C1 segment of cervical spinal cord (tissue), 14 donors: ENCODE measurements at regions not wholly inside any gene's neighbourhood (a gene's known extent, or its start where the extent isn't known, plus 50 kb on each side); places are given as distances from the start of the nearest gene placed in this dataset.
"Not testable (repeated sequence)": the region's sequence is repeated elsewhere in the genome, so short reads cannot be mapped to it uniquely, and the experiment has no call there.

ENCODE experiments used
- DNase-seq, 14 donors: peaks; one replicate each; lab custom pipeline; 2025; lab: John Stamatoyannopoulos, UW

DNA sequence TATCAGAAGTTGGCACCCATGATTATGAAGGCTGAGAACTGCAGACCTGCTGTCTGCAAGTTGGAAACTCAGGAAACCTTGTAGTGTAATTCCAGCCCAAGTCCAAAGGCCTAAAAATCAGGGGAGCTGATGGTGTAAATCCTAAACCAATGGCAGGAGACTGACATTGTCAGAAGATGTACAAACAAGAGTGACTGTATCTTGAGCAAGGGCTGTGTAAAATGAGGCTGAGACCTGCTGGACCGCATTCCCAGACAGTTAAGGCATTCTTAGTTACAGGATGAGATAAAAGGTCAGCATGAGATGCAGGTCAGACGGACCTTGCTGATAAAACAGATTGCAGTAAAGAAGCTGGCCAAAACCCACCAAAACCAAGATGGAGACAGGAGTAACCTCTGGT, 147.7 kb downstream of the COG6 start:
- no peak for DNase-seq

DNA sequence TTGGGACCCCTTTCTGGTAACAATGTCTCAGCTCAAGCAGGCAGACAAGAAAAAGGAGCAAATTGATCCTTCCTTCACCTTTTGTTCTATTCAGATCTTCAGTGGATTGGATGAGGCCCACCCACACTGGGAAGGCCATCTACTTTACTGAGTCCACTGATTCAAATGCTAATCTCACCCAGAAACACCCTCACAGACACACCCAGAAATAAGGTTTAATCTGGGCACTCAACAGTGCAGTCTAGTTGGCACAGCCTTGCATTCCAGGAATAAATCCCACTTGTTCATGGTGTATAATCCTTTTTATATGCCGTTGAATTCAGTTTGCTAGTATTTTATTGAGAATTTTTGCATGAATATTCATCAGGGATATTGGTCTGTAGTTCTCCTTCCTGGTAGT, 148.4 kb downstream of the COG6 start:
- no peak for DNase-seq

DNA sequence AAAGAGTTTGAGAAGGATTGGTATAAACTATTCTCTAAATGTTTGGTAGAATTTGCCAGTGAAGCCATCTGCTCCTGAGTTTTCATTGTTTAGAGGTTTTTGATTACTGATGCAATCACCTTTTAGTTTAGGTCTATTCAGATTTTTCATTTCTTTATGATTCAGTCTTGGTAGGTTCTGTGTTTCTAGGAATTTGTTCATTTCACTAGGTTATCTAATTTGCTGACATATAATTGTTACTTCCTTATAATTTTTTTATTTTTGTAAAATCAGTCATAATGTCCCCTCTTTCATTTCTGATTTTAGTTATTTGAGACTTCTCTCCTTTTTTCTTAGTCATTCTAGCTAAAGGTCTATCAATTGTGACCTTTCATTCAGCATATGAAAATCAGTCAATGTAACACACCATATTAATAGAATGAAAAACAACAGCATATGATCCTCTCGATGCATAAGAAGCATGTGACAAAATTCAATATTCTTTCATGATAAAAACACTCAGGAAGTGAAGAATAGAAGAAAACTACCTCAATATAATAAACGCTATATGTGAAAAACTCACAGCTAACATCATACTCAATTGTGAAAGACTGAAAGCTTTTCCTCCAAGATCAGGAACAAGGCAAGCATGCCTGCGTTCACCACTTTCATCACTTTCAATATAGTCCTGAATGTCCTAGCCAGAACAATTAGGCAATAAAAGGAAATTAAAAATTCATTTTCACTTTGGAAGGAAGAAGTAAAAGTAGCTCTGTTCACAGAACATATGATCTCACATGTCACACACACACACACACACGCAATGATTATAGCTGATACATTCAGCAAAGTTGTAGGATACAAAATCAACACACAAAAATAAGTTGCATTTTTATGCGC, 149.1 kb downstream of the COG6 start:
- no peak for DNase-seq

DNA sequence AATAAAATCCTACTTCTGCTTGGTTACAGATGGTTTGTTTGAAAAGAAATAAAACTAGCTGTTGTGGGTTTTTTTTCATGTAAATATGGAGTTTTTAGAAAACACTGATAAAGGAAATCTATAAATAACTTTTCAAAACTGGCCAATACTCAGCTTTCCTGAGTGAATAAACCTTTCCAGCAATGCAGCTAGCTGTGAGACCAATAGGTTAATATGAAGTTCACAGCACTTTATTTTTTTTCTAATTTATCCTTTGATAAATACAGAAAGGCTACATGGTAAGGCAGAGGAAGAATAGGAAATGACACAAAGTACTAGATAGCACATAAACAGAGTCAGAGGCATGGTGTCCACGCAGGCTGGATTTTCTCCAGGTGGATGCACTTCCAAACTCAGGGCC, 154.0 kb downstream of the COG6 start:
- DNase-seq: no peak

DNA sequence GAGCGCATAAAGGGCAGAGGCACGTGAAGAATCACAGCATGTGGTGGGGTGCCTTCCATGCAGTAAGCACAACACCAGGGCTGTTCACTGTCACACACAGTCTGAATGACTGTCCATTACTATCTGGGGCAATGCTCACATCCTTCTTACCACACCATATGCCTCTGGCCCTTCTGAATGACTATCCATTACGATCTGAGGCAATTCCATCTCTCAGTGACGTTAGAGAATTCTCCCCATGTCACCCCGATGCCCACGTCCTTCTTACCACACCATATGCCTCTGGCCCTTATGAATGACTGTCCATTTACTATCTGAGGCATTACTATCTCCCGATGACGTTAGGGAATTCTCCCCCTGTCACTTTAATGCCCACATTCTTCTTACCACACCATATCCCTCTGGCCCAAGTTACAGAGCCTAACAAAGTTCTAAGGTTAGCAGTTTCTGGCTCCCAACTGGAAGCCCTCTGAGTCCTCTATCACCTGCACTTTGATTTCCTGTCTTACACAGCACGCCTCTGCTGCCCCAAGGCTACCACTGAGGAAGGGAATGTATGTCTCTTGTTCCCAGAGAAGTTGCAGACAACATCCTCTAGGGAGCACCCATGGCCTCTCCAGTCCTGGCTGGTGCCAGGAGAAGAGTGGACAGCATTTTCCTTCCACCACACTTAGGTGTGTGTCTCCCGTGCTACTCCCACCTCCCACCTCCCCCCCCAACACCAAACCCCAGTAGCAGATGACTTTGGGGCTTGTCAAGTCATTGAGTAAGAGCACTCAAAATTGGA, 154.8 kb downstream of the COG6 start:
- DNase-seq: no peak

DNA sequence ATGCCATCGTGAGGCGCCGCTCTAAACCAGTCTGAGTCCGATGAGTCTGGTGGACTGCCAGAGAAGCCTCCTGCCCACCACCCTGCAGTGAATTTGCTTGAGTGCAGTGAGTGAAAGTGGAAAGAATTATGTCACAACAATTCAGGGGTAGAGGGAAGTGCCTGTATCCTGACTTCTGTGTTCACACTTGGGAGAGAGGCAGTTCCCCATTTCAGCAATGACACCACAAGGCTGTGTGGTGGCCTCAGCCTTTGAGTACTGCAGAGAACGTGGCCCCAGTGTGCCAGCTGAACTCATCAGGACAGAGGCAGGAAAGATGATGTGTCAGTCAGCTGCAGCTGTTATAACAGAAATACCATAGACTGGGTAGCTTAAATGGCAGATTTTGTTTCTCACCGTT, 155.6 kb downstream of the COG6 start:
- no peak for DNase-seq

DNA sequence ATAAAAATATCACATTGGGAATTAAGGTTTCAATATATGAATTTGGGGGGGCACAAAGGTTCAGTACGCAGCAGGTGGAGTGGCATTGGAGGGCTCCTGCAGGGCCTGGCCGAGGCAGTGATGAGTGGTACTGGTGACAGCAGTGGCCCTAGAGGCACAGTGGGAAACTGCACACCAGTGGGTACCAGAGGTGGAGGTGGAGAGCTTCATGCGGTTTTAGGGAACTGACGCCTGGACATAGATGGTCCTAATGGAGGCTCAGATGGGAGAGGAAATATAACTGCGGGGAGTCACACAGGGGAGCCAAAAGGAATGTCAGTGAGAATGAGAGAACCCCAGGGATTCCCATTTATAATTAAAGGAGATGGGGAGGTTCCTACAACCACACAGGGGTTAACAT, 156.2 kb downstream of the COG6 start:
- no peak for DNase-seq

DNA sequence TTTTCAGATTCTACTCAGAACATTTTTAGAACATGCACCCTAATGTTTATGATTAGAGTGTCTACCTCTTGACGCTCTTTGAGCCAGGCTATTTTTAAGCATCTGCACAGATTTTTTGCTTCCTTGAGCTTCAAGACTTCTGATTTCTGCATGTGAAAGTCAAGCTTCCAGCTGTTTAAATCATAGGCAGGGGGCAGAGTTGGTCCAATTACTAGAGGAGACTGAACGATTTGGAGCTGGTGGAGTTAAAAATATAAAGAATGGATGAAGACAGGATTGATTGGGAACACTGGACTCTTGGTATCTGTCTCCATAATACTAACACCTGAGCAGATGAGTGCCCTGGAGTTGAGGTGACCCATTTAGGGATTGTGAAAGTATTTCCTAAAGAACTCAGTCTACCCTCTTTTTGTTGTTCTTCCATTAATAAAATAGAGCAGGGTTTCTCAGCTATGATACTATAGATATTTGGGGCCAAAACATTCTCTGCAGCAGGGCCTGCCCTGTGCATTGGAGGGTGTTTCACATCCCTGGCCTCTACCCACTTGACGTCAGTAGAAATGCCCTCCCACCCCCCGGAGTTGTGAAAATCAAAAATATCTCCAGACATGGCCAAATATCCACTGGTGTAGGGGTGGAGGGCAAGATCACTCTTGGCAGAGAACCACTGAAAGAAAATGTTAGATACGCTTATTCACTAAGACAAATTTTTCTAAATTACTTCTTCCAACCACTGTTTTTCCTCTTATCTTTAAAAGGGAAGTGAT, 160.1 kb downstream of the COG6 start:
- no peak for DNase-seq

DNA sequence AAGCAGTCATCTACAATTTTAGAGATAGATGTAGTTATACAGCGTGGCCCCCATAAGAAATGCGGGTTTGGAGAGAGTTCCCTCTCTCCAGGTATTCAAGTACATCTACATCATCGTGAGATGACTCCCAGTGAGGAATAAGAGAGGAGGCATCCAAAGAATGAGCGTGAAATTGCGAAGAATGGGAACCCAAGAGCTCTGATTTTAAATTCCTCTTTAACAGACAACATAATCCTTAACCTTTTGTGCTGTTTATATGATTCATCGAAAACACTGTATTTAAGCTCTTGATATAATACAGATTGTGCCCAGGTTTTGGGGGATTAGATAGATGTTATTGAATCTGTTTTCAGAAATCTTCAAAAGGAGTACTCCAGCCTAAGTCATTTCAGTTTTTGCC, 161.5 kb downstream of the COG6 start:
- DNase-seq: no peak

DNA sequence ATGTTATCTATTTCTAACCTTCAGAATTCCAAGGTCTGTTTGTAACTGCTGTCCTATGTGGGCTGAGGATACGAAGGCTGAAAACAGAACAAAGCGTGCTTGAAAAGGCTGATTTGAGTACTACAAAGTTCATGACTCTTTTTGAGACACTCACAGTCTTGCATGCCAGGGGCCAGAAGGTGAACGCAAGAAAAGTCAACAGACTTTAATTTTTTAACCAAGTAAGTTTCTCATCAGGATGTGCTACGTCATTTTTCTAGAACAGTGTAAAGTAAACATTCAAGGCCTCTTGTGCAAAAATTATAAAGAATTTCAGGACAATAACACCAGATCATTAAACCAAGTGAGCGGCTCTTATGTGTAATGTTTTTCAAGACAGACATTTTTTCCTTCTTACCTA, 163.5 kb downstream of the COG6 start:
- DNase-seq: no peak

DNA sequence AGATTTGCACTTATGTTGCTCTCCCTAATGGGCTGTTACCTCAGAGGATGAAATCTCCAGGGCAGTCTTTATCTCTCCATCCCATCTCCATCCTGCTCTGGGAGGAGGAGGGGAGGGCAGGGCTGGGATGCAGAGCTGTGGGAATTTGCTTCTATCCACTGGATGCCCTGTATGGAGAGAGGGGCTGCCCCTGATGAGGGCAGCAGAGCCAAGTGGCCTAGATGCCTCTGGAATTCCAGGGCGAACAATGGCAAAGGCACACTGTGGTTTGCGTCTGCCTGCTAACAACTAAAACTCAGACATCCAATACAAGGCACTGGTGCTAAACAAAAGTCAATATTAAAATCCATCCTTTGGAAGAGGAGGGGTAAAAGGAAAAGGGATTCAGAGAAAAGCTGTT, 165.1 kb downstream of the COG6 start:
- DNase-seq: no peak

DNA sequence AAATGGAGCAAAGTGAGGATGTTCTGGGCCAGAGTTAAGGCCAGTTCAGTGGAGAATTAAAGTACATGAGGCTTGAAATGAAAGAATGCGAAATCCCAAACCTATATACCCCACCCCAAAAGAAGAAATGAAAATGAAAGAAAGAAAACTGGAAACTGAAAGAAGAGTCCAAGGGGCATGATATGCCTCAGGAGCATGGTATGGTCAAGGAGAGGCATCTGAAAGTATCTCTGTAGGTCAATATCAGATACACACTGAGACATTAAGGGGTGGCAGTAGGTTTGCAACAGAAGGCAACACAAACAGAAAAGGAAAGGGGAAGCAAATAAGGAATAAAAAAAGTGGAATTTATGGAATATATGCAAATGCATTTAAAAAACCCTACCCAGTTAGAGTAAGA, 166.5 kb downstream of the COG6 start:
- DNase-seq: no peak

DNA sequence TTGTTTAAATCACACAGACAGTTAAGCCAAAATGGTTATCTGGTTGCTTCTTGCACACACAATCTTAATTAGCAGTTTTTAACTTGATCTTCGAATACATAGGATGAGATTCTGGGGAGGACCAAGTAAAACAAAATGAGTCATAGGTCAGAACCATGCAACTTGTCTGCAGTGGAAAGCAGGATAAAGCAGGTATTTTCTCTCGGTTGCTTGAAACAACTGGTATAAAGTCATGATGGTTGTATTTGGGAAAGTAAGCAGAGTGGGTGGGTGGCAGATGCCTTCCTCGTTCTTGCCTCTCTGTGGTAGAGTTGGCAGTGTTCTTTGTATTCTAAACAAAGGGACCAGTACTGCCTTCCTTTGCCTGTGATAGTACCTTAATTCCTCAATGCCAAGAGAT, 167.0 kb downstream of the COG6 start:
- DNase-seq: no peak

DNA sequence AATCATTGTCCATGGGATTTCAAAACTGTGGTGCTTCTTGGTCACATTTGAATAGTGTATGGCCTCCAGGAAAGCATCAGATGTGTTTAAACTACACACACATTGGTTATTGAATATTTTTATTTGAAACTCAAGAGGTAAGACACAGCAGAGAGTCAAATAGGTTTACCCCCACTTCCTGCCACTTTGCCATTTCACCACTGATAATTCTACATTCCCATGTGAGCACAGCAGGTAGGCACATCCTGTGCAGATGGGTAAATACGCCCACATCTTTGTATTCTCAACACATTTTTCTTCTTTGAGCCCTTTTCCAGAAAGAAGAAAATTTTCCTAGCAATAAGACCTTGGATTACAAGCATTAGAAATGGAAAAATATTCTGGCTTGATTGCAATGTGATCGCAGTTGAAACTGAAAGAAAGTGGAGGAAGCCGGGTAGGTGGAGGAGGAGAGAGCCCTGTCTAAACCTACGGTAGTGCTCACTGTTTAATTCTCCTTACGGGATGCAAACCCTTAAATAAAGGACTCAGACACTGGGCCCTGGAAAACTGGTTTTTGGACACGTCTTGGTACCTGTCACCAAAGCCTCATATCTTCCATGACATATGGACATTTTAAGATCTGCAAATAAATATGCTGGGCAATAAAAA, 167.7 kb downstream of the COG6 start:
- DNase-seq: no peak

DNA sequence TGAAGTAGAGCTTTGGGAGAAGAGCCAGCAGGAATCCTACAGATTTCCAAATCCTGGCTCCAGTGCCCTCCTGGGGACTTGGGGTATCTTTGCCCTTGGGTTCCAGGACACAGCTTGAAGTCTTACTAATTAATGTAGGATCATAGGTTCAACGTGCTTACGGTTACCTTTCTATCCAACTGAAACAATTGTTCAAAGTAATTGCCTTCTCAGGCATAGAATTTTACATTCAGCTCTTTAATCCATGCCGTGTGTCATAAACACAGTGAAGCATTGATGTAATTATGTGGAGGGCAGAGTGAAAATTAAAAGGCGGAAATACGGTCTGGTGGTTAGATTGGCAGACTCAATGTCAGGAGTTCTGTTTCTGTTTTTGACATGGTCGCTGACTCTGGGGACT, 170.4 kb downstream of the COG6 start:
- DNase-seq: no peak

DNA sequence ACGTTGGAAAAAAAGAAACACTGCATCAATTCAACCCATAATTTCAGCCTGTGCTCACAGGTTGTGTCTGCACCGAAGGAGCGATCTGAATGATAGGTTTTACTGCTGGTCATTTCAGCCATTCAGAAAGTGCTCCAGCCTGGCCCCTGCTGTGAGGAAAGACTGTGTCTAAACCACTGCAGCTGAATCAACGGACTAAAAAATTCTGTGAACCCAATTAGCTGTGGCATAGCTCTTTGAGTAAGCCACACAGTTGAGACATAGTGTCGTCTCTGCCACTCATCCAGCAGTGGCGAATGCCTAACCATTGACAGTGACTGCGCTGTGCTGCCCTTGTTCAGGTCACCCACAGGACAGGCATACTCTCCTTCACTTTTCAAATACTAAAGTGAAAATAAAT, 179.8 kb downstream of the COG6 start:
- DNase-seq: no peak

DNA sequence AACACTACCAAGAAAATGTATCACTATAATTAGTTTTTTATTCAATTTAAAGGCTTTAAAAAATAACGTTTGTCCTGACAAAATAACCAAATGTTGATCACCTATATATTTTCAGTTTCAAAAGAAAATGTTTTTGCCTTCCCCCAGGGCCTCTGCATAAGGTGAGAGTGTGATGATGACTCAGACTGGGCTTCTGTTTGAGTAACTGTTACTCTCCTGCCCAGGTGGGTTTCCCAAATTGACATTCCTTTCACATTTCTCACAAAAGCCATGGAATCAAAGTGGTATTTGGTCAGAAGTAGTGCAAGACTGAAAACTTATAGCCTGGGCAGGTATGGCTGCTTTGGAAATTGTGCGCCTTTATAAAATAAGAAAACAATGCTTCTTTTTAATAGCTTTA, 180.6 kb downstream of the COG6 start:
- DNase-seq: no peak

DNA sequence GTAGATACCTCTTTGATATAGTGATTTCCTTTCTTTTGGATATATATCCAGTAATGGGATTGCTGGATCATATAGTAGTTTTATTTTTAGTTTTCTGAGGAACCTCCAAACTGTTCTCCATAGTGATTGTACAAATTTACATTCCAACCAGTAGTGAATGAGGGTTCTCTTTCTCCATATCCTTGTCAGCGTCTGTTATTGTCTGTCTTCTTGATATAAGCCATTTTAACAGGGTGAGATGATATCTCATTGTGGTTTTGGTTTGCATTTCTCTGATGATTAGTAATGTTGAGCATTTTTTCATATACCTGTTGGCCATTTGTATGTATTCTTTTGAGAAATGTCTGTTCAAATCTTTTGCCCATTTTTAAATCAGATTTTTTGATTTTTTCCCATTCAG, 182.4 kb downstream of the COG6 start:
- DNase-seq: not testable (repeated sequence)

DNA sequence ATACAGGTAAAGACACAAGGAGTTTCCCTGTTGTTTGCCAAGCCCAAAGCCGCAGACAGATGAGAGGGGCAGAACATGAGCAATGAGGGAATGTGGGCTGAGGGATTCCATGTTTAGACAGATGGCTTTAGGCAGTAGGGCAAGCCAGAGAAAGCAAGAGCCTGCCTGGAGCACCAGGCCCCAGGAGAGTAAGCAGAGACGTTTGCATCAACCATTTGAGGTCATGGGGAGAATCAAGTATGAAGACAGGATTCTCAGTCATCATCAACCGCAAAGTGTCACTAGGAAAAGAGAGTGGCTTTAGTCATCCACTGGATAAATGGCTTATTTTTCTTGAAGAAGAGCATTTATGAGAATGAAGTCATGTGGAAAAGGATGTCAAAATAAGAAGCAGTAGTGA, 184.7 kb downstream of the COG6 start:
- DNase-seq: no peak

DNA sequence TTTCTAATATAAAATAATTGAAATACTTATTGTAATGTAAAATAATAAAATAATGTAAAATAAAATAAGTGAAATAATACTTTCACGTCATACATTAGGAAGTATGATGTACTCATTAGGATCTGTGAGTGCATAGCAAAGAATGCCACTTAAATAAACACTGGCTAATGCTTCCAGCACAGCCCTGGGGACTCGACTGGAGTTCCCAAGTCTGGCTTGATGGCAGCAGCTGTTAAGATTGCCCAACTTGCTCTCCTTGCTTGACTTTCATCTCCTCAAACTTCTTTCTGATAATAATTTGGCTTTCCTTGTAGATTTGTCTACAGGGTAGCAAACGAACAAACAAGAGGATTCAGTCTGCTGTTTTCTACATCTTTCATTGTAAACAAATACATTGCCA, 191.9 kb downstream of the COG6 start:
- no peak for DNase-seq

DNA sequence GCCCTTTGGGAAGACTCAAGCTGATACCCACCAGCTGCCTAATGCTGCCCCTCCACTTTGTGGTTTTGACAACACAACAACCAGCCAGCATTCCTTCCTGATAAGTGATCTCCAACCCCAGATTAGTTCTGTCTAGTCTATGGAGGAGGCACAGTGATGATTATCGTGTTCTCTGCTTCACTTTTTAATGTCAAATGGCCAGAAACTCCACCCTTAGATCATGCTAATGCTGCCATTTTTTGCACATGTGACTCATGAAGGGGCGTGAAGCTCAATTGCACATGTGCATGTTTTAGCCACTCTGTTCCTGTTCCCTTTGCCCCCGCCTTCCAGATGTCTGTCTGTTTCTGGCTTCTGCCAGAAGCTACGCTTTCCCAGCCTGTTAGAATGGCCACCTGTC, 199.8 kb downstream of the COG6 start:
- DNase-seq: no peak

DNA sequence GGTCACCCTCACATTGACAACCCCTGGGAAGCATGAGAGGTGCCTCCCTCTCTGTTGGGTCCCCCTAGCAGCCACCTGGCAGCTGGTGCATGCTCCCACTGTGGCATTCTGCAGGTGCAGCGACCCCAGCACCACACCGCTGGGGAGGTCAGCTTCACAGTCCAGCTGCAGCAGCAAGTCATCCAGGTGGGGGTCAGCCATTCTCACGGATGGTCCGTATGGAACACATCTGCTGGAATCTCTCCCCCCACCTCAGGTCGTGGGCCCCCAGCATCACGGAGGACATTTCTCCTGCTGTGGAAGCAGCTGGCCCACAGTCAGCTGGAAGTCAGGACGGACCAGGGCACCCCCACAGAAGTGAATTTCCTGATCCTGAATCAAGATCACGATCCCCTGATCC, 201.3 kb downstream of the COG6 start:
- DNase-seq: no peak
